Suprapubic skin (tissue), 3 donors: ENCODE measurements at regions not wholly inside any gene's neighbourhood (a gene's known extent, or its start where the extent isn't known, plus 50 kb on each side); places are given as distances from the start of the nearest gene placed in this dataset.

Source experiments
- POLR2A ChIP-seq, 2 donors: fragments of 450-650 bp; IDR thresholded peaks; one replicate each; pipeline ENCODE4 v1.6.1; 2017; ENCODE audit warnings: antibody characterized with exemption in 2 of 2, mild to moderate bottlenecking in 2 of 2, moderate library complexity in 2 of 2
- TF ChIP-seq, protein P1 (sequence below), 2 donors: fragments of 200-600 bp in 1 of 2; fragments of 450-650 bp in 1 of 2; sonication (generic) in 1 of 2; IDR thresholded peaks; one replicate each; pipeline ENCODE4 v1.5.1; 2016 to 2019; ENCODE audit warnings: antibody characterized with exemption in 2 of 2, mild to moderate bottlenecking in 1 of 2, moderate library complexity in 1 of 2

DNA sequence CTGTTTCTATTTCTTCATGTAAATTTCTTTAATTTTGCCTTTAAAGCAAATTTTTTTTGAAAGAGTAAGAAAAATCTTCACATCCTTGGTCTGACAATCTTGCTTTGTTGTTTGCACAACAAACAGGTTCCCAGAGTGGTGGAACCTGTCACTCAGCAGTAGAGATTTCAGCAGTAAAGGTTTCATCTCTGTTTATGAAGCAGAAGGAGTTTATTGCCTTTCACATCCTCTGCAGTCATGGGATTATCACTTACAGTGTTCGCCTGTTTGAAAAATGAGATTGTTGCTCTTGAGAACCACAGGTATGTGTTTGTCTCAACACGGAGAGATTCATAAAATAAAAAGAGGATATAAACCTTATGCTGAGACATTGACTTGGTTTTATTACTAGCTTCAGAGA is 342.6 kb downstream of the IPMK start:
- TF ChIP-seq, protein P1, sequence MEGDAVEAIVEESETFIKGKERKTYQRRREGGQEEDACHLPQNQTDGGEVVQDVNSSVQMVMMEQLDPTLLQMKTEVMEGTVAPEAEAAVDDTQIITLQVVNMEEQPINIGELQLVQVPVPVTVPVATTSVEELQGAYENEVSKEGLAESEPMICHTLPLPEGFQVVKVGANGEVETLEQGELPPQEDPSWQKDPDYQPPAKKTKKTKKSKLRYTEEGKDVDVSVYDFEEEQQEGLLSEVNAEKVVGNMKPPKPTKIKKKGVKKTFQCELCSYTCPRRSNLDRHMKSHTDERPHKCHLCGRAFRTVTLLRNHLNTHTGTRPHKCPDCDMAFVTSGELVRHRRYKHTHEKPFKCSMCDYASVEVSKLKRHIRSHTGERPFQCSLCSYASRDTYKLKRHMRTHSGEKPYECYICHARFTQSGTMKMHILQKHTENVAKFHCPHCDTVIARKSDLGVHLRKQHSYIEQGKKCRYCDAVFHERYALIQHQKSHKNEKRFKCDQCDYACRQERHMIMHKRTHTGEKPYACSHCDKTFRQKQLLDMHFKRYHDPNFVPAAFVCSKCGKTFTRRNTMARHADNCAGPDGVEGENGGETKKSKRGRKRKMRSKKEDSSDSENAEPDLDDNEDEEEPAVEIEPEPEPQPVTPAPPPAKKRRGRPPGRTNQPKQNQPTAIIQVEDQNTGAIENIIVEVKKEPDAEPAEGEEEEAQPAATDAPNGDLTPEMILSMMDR (IDR thresholded peaks at IDR 0.05) = no peak
- TF ChIP-seq POLR2A (IDR thresholded peaks at IDR 0.05) = no peak
